ENCODE measurements at regions not wholly inside any gene's neighbourhood (a gene's known extent, or its start where the extent isn't known, plus 50 kb on each side); places are given as distances from the start of the nearest gene placed in this dataset.

GRCh38 chr7:16038906-16039305 lies 352.4 kb upstream of the MEOX2 start:
- intact Hi-C loops (cut with DNase I): no loop called here
- DNase-seq: no peak
- no peak for ATAC-seq
- H3K4me3 ChIP-seq: no peak overlapping the region
- TF ChIP-seq CTCF (IDR thresholded peaks at IDR 0.05) (no peak), POLR2A (IDR thresholded peaks at IDR 0.05) (no peak)
- H3K9me3 ChIP-seq: no peaks in the 10 kb centered on the region
- no peak overlapping the region for H3K27ac ChIP-seq
- peaks cover 0 to 3% (median 0%) of the 10 kb centered on the region in 12 donors for H3K4me1 ChIP-seq
- H3K36me3 ChIP-seq: no peaks in the 10 kb centered on the region
- 90 to 94% (median 93%) methylated on average over 3 of the region's 3 CpGs for WGBS, 4 donors
- H3K27me3 ChIP-seq: no peaks in the 10 kb centered on the region

DNA sequence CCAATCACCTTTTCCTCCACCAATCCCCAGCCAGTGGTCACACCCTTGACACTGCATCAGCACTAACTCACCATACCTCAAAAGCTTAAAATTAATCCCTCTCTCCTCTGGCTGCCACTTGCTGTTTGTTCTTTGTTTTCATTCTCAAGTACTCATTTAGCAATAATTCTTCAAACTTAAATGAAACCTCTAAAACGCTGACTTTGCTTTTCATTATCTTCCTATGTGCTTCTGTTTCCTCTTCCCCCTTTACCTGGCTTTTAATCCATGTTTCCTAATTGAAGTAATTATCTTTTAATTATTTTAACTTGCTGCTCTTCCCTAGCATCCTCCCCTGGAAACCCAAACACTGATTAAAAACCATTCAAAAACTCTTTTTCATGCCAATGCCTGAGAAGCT lies 348.9 kb upstream of the MEOX2 start:
- no peak for TF ChIP-seq CTCF (IDR thresholded peaks at IDR 0.05)
- no peak for TF ChIP-seq POLR2A (IDR thresholded peaks at IDR 0.05)
- Histone ChIP-seq H3K27ac (no peak overlapping the region), H3K4me3 (no peak overlapping the region), H3K36me3 (no peaks in the 10 kb centered on the region), H3K4me1 (peaks cover 0 to 20% (median 7%) of the 10 kb centered on the region in 12 donors), H3K27me3 (no peaks in the 10 kb centered on the region), H3K9me3 (no peaks in the 10 kb centered on the region)
- no peak for DNase-seq
- intact Hi-C loops (cut with DNase I): no loop called here
- ATAC-seq: no peak
- WGBS, 4 donors: 71 to 85% (median 76%) methylated on average over 1 of the region's 1 CpG

GRCh38 chr7:16034866-16035265 lies 348.4 kb upstream of the MEOX2 start:
- DNase-seq (no peak), ATAC-seq (no peak)
- TF ChIP-seq CTCF (IDR thresholded peaks at IDR 0.05) (no peak), POLR2A (IDR thresholded peaks at IDR 0.05) (no peak)
- Histone ChIP-seq H3K27ac (no peak overlapping the region), H3K4me1 (peaks cover 0 to 20% (median 7%) of the 10 kb centered on the region in 12 donors), H3K9me3 (no peaks in the 10 kb centered on the region), H3K27me3 (no peaks in the 10 kb centered on the region), H3K4me3 (no peak overlapping the region), H3K36me3 (no peaks in the 10 kb centered on the region)
- 97 to 98% (median 97%) methylated on average over 1 of the region's 1 CpG for WGBS, 4 donors
- intact Hi-C loops (cut with DNase I): no loop called here

DNA sequence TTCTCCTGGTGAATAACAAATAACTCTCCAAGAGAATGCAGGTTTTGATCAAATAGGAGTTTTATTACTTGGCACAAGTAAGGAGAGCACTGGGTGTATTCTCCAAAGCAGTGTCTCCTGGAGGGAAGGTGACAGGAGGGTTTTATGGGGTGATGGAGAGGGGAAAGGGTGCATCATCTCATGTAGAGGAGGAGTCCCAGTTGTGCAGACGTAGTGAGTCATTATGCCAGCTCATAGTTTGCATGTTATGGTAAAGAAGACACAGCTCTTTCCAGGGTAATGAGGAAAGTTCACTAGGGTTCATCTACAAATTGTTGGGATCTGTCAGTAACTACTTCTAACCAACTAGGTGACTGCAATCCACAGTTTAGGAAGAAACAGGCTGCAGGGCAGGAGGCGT lies 347.9 kb upstream of the MEOX2 start:
- ATAC-seq (no peak), DNase-seq (no peak)
- intact Hi-C loops (cut with DNase I): no loop called here
- TF ChIP-seq POLR2A (IDR thresholded peaks at IDR 0.05) (no peak), CTCF (IDR thresholded peaks at IDR 0.05) (no peak)
- H3K36me3 ChIP-seq: no peaks in the 10 kb centered on the region
- no peaks in the 10 kb centered on the region for H3K9me3 ChIP-seq
- H3K27ac ChIP-seq: no peak overlapping the region
- WGBS, 4 donors: 87 to 98% (median 92%) methylated on average over 2 of the region's 2 CpGs
- H3K4me3 ChIP-seq: no peak overlapping the region
- peaks cover 0 to 20% (median 7%) of the 10 kb centered on the region in 12 donors for H3K4me1 ChIP-seq
- H3K27me3 ChIP-seq: no peaks in the 10 kb centered on the region
